ENCODE measurements at regions not wholly inside any gene's neighbourhood (a gene's known extent, or its start where the extent isn't known, plus 50 kb on each side); places are given as distances from the start of the nearest gene placed in this dataset.
"Not testable (repeated sequence)": the region's sequence is repeated elsewhere in the genome, so short reads cannot be mapped to it uniquely, and the experiment has no call there.

GRCh38 chr6:146984251-146984924, 219.8 kb upstream of the STXBP5 start:
- DNase-seq: no peak

GRCh38 chr6:146985111-146985510, 219.1 kb upstream of the STXBP5 start:
- no peak for DNase-seq

- DNase-seq: no peak
These were observed 218.3 kb upstream of the STXBP5 start for GRCh38 chr6:146985966-146986365.

GRCh38 chr6:146987938-146988337, 216.3 kb upstream of the STXBP5 start:
- DNase-seq: not testable (repeated sequence)

- no peak for DNase-seq
These were observed 214.4 kb upstream of the STXBP5 start for GRCh38 chr6:146989860-146990259.

- DNase-seq: no peak
These were observed 213.9 kb upstream of the STXBP5 start for GRCh38 chr6:146990284-146990683.

GRCh38 chr6:146990821-146991798, 213.1 kb upstream of the STXBP5 start:
- no peak for DNase-seq

GRCh38 chr6:146997062-146997461, 207.2 kb upstream of the STXBP5 start:
- no peak for DNase-seq

- no peak for DNase-seq
These were observed 204.5 kb upstream of the STXBP5 start for GRCh38 chr6:146999766-147000165.

GRCh38 chr6:147000545-147001488, 203.4 kb upstream of the STXBP5 start:
- no peak for DNase-seq

GRCh38 chr6:147001621-147002020, 202.6 kb upstream of the STXBP5 start:
- no peak for DNase-seq

GRCh38 chr6:147003186-147003585, 201.0 kb upstream of the STXBP5 start:
- DNase-seq: no peak

GRCh38 chr6:147005499-147005898, 198.7 kb upstream of the STXBP5 start:
- no peak for DNase-seq

- no peak for DNase-seq
These were observed 196.8 kb upstream of the STXBP5 start for GRCh38 chr6:147007441-147007840.

- no peak for DNase-seq
These were observed 194.9 kb upstream of the STXBP5 start for GRCh38 chr6:147009358-147009757.

GRCh38 chr6:147015674-147016073, 188.5 kb upstream of the STXBP5 start:
- no peak for DNase-seq

GRCh38 chr6:147016440-147016839, 187.8 kb upstream of the STXBP5 start:
- DNase-seq: no peak

- no peak for DNase-seq
These were observed 187.1 kb upstream of the STXBP5 start for GRCh38 chr6:147017153-147017552.

- no peak for DNase-seq
These were observed 185.2 kb upstream of the STXBP5 start for GRCh38 chr6:147019001-147019400.

GRCh38 chr6:147022041-147022440, 182.2 kb upstream of the STXBP5 start:
- no peak for DNase-seq

- DNase-seq: no peak
These were observed 181.1 kb upstream of the STXBP5 start for GRCh38 chr6:147023148-147023547.
